Erythroblast (primary cell): ENCODE measurements at regions not wholly inside any gene's neighbourhood (a gene's known extent, or its start where the extent isn't known, plus 50 kb on each side); places are given as distances from the start of the nearest gene placed in this dataset.

Experiments used
- GATA1 ChIP-seq: IDR thresholded peaks from 2 replicates; pipeline ENCODE4 v1.6.1; 2011; ENCODE audit warnings: low read depth, mild to moderate bottlenecking, control low read depth, low read length, moderate library complexity
- POLR2A ChIP-seq: IDR thresholded peaks from 2 replicates; pipeline ENCODE4 v1.6.1; 2011; ENCODE audit warnings: mild to moderate bottlenecking, low read length

DNA sequence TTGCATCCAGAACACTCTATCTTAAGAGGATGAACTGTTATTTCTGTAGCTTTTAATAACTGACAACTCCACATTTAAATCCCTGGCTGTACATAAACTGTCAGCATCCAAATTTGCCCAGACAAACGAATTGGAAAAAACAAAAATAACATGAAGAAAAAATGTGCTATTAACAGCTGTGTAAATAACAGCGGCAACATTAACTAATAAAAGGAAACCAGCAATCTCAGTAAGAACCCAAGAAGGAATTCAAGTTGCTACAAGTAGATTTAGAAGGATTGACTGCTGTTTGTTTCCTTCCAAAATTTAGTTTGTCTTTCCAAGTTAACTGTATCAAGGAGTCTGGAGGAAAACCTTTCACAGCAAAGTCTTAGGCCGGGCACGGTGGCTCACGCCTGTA, 550.6 kb upstream of the MDFIC2 start:
- TF ChIP-seq POLR2A (no peak), GATA1 (no peak)
